ENCODE measurements at regions not wholly inside any gene's neighbourhood (a gene's known extent, or its start where the extent isn't known, plus 50 kb on each side); places are given as distances from the start of the nearest gene placed in this dataset.

GRCh38 chr9:1929722-1930244 lies 85.4 kb upstream of the SMARCA2 start:
- TF ChIP-seq, protein P1, sequence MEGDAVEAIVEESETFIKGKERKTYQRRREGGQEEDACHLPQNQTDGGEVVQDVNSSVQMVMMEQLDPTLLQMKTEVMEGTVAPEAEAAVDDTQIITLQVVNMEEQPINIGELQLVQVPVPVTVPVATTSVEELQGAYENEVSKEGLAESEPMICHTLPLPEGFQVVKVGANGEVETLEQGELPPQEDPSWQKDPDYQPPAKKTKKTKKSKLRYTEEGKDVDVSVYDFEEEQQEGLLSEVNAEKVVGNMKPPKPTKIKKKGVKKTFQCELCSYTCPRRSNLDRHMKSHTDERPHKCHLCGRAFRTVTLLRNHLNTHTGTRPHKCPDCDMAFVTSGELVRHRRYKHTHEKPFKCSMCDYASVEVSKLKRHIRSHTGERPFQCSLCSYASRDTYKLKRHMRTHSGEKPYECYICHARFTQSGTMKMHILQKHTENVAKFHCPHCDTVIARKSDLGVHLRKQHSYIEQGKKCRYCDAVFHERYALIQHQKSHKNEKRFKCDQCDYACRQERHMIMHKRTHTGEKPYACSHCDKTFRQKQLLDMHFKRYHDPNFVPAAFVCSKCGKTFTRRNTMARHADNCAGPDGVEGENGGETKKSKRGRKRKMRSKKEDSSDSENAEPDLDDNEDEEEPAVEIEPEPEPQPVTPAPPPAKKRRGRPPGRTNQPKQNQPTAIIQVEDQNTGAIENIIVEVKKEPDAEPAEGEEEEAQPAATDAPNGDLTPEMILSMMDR (IDR thresholded peaks at IDR 0.05; ENCODE audit: insufficient read depth, low read length, poor library complexity, severe bottlenecking), result no peak
- no peak for TF ChIP-seq EZH2phosphoT487 (conservative IDR thresholded peaks at IDR 0.05; ENCODE audit: low read length)
